ENCODE measurements at regions not wholly inside any gene's neighbourhood (a gene's known extent, or its start where the extent isn't known, plus 50 kb on each side); places are given as distances from the start of the nearest gene placed in this dataset.

- TF ChIP-seq FOXK2 (IDR thresholded peaks at IDR 0.05): no peak
- no peak for TF ChIP-seq SP1 (IDR thresholded peaks at IDR 0.05)
- TF ChIP-seq ARNT (IDR thresholded peaks at IDR 0.05): no peak
- TF ChIP-seq TARDBP (IDR thresholded peaks at IDR 0.05): no peak
- no peak for TF ChIP-seq PKNOX1 (IDR thresholded peaks at IDR 0.05)
- no peak for TF ChIP-seq SUZ12 (IDR thresholded peaks at IDR 0.05)
- no peak for TF ChIP-seq NFRKB (IDR thresholded peaks at IDR 0.05)
- TF ChIP-seq FOXA1 (IDR thresholded peaks at IDR 0.05): no peak
- TF ChIP-seq CTBP1 (IDR thresholded peaks at IDR 0.05; ENCODE audit: borderline replicate concordance): no peak
- TF ChIP-seq LEF1 (IDR thresholded peaks at IDR 0.05; ENCODE audit: borderline replicate concordance): no peak
- no peak for TF ChIP-seq HDGF (IDR thresholded peaks at IDR 0.05; ENCODE audit: borderline replicate concordance)
Measured at GRCh38 chr9:134995792-134996120, 78.0 kb upstream of the FCN1 start.

Data from HEK293T (cell line).